Osteoblast (primary cell): ENCODE measurements at regions not wholly inside any gene's neighbourhood (a gene's known extent, or its start where the extent isn't known, plus 50 kb on each side); places are given as distances from the start of the nearest gene placed in this dataset.

ENCODE experiments used
- DNase-seq: peaks from one replicate; pipeline ENCODE4 v3.0.0; 2011; ENCODE audit warnings: low spot score, mixed read lengths; ENCODE audit not compliant: insufficient read length; ENCODE audit errors: missing footprints
- H2AFZ ChIP-seq: 2 replicates; pipeline ENCODE4 v1.6.0; 2011; ENCODE audit warnings: mild to moderate bottlenecking, low read length
- H3K27ac ChIP-seq: 2 replicates; pipeline ENCODE4 v1.5.1; 2011; ENCODE audit warnings: mild to moderate bottlenecking, low read depth, low read length, moderate library complexity
- H3K27me3 ChIP-seq: 2 replicates; pipeline ENCODE4 v1.6.0; 2012; ENCODE audit warnings: mild to moderate bottlenecking, control low read depth, inconsistent platforms, low read length, moderate library complexity; ENCODE audit not compliant: insufficient read depth
- H3K36me3 ChIP-seq: 2 replicates; pipeline ENCODE4 v1.5.1; 2011; ENCODE audit warnings: mild to moderate bottlenecking, low read length, control low read depth, moderate library complexity; ENCODE audit not compliant: insufficient read depth
- H3K4me1 ChIP-seq: 2 replicates; pipeline ENCODE4 v1.5.1; 2011; ENCODE audit warnings: mild to moderate bottlenecking, low read length, control low read depth, moderate library complexity; ENCODE audit not compliant: insufficient read depth
- H3K4me2 ChIP-seq: 2 replicates; pipeline ENCODE4 v1.6.0; 2011; ENCODE audit warnings: mild to moderate bottlenecking, low read length; ENCODE audit not compliant: insufficient read depth
- H3K4me3 ChIP-seq: fragments of 200-600 bp; sonication (generic); 3 replicates; pipeline ENCODE4 v1.5.1; 2012; ENCODE audit warnings: mild to moderate bottlenecking, low read length, inconsistent platforms; ENCODE audit not compliant: insufficient read depth
- H3K79me2 ChIP-seq: 2 replicates; pipeline ENCODE4 v1.6.0; 2012; ENCODE audit warnings: mild to moderate bottlenecking, low read length, control low read depth, inconsistent platforms; ENCODE audit not compliant: insufficient read depth
- H3K9me3 ChIP-seq: 2 replicates; pipeline ENCODE4 v1.5.1; 2011; ENCODE audit warnings: low read depth, low read length, control low read depth
- H4K20me1 ChIP-seq: 2 replicates; pipeline ENCODE4 v1.6.0; 2012; ENCODE audit warnings: mild to moderate bottlenecking, low read length, control low read depth; ENCODE audit not compliant: insufficient read depth
- TF ChIP-seq, protein P1 (sequence below): IDR thresholded peaks from 2 replicates; pipeline ENCODE4 v1.5.1; 2011; ENCODE audit warnings: mild to moderate bottlenecking, low read depth, low read length, moderate library complexity; ENCODE audit errors: extremely low read depth

DNA sequence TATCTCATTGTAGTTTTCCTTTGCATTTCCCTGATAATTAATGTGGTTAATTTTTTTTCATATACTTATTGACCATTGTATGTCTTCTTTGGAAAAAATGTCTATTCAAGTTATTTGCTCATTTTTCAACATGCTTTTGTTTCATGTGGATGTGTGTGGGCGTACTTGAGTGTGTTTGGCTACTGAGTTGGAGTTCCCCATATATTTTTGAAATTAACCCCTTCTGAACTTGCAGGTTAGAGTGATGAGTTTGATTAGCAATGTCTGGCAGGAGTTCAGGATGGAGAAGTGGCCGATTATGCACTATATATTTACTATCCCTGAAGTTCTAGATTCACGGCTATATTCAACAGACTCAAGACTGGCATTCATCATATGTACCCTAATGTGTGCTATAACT, 250.4 kb upstream of the TTC14 start:
- H3K27me3 ChIP-seq = no peaks in the 10 kb centered on the region
- H2AFZ ChIP-seq = no peak overlapping the region
- H3K79me2 ChIP-seq = no peaks in the 10 kb centered on the region
- H3K4me1 ChIP-seq = no peaks in the 10 kb centered on the region
- TF ChIP-seq, protein P1, sequence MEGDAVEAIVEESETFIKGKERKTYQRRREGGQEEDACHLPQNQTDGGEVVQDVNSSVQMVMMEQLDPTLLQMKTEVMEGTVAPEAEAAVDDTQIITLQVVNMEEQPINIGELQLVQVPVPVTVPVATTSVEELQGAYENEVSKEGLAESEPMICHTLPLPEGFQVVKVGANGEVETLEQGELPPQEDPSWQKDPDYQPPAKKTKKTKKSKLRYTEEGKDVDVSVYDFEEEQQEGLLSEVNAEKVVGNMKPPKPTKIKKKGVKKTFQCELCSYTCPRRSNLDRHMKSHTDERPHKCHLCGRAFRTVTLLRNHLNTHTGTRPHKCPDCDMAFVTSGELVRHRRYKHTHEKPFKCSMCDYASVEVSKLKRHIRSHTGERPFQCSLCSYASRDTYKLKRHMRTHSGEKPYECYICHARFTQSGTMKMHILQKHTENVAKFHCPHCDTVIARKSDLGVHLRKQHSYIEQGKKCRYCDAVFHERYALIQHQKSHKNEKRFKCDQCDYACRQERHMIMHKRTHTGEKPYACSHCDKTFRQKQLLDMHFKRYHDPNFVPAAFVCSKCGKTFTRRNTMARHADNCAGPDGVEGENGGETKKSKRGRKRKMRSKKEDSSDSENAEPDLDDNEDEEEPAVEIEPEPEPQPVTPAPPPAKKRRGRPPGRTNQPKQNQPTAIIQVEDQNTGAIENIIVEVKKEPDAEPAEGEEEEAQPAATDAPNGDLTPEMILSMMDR = no peak
- DNase-seq = no peak
- H4K20me1 ChIP-seq = no peaks in the 10 kb centered on the region
- no peak overlapping the region for H3K4me2 ChIP-seq
- no peak overlapping the region for H3K4me3 ChIP-seq
- no peak overlapping the region for H3K27ac ChIP-seq
- H3K36me3 ChIP-seq = no peaks in the 10 kb centered on the region
- no peaks in the 10 kb centered on the region for H3K9me3 ChIP-seq

DNA sequence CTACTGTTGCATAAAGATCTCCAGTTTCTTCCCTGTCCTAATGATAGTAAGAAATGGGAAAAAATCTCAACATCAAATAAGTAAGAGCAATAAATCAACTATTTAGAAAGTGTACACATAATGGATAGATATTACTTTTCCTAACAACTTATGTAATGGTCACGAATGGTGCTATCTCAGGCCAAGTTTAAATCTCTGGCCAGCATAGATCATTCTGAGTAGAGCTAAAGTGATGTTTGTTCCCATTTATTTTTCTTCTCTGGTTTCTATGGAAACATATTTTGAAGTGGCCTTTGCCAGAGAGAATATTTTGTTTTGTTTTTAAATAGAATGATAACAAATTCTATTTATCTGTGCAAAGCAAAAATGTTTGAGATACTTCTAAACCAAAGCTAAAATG, 249.7 kb upstream of the TTC14 start:
- no peak overlapping the region for H3K27ac ChIP-seq
- no peak overlapping the region for H3K4me3 ChIP-seq
- no peaks in the 10 kb centered on the region for H3K27me3 ChIP-seq
- TF ChIP-seq, protein P1 = no peak
- H3K9me3 ChIP-seq = no peaks in the 10 kb centered on the region
- no peak overlapping the region for H2AFZ ChIP-seq
- H3K79me2 ChIP-seq = no peaks in the 10 kb centered on the region
- no peaks in the 10 kb centered on the region for H3K4me1 ChIP-seq
- no peak for DNase-seq
- no peaks in the 10 kb centered on the region for H4K20me1 ChIP-seq
- H3K36me3 ChIP-seq = no peaks in the 10 kb centered on the region
- H3K4me2 ChIP-seq = no peak overlapping the region

DNA sequence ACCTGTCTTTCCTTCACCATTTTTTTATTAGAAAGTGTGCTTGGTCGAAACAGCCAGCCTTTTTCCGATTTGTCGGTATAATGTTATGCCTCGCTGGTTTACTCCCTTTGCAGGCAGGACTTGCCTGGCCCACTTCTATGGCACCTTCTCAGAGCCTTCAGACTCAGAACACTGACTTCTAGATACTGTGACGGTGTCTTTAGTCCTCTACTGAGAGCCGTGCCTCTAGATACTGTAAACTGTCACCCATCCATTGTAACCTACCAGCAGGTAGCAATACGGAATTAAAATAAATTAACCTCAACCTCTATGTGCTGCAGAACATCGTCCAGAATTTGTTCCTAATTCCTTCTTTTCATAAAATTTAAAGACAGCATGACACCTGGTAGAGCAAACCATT, 247.7 kb upstream of the TTC14 start:
- no peak overlapping the region for H3K27ac ChIP-seq
- no peak overlapping the region for H3K4me3 ChIP-seq

DNA sequence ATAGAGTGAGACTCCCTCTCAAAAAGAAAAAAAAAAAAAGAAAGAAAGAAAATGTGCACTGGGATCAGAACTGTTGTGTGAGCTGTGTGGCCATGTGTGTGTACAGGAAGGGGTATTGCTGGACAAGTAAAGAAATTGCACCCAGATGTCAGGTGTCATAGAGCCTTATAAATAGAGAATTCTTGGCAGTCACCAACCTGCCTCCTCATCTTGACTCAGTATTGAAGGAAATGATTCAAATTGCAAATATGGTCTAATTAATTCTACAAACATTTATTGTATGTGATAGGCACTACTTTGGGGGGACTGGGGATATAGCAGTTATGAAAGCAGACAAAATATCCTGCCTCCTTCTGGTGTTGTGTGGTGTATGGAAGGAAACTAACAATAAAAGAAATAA, 243.8 kb upstream of the TTC14 start:
- H3K4me3 ChIP-seq = no peak overlapping the region
- H3K27ac ChIP-seq = no peak overlapping the region
- H4K20me1 ChIP-seq = no peaks in the 10 kb centered on the region
- no peaks in the 10 kb centered on the region for H3K4me1 ChIP-seq
- no peaks in the 10 kb centered on the region for H3K79me2 ChIP-seq
- TF ChIP-seq, protein P1 = no peak
- no peak for DNase-seq
- H3K4me2 ChIP-seq = no peak overlapping the region
- H3K27me3 ChIP-seq = no peaks in the 10 kb centered on the region
- H2AFZ ChIP-seq = no peak overlapping the region
- H3K36me3 ChIP-seq = no peaks in the 10 kb centered on the region
- H3K9me3 ChIP-seq = no peaks in the 10 kb centered on the region

More for the DNA sequence above, 247.7 kb upstream of the TTC14 start:
- H3K9me3 ChIP-seq = no peaks in the 10 kb centered on the region
- no peaks in the 10 kb centered on the region for H3K36me3 ChIP-seq
- H4K20me1 ChIP-seq = no peaks in the 10 kb centered on the region
- TF ChIP-seq, protein P1 = no peak
- H2AFZ ChIP-seq = no peak overlapping the region
- H3K27me3 ChIP-seq = no peaks in the 10 kb centered on the region
- no peak overlapping the region for H3K4me2 ChIP-seq
- no peak for DNase-seq
- no peaks in the 10 kb centered on the region for H3K79me2 ChIP-seq
- no peaks in the 10 kb centered on the region for H3K4me1 ChIP-seq
